ENCODE measurements at regions not wholly inside any gene's neighbourhood (a gene's known extent, or its start where the extent isn't known, plus 50 kb on each side); places are given as distances from the start of the nearest gene placed in this dataset.

DNA sequence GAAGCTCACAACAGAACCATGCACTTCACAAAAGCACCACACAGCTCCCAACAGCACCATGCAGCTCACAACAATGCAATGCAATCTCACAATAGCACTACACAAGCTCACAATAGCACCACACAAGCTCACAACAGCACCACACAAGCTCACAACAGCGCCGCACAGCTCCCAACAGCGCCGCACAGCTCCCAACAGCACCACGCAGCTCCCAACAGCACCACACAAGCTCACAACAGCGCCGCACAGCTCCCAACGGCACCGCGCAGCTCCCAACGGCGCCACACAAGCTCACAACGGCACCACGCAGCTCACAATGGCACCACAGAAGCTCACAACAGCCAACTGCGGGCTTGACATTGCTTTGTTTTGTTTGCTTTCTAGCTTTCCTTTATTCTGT is 198.1 kb downstream of the DLL1 start:
- no peak overlapping the region for H2AFZ ChIP-seq (ENCODE audit: low read depth)
- H3K4me3 ChIP-seq (ENCODE audit: low read depth in 2 of 2, low read length in 1 of 2) = no peak overlapping the region
- WGBS (ENCODE audit: low lambda C conversion rate) = 57% methylated on average over 14 of the region's 15 CpGs
- POLR2A ChIA-PET = no interaction called here
- no peak overlapping the region for H3K4me2 ChIP-seq
- CTCF ChIA-PET = interaction anchor here (0.9 to 2.5 kb wide), 2 partner anchors 16 to 261 kb away, joined by 3 to 6 read pairs; no protein-coding TSS in a partner anchor
- H3K9me3 ChIP-seq = no peaks in the 10 kb centered on the region
- peaks cover 0 to 37% of the 10 kb centered on the region in 2 experiments; a peak in 1 of 4 replicates for H3K4me1 ChIP-seq (ENCODE audit: control insufficient read depth in 1 of 2, insufficient read depth in 2 of 2, low read depth in 1 of 2, low read length in 1 of 2)
- H3F3A ChIP-seq (replicated peaks; ENCODE audit: insufficient read depth) = no peaks in the 10 kb centered on the region
- no peak for DNase-seq
- H3K79me2 ChIP-seq (ENCODE audit: insufficient read depth) = no peaks in the 10 kb centered on the region
- H4K20me1 ChIP-seq (ENCODE audit: insufficient read depth) = no peaks in the 10 kb centered on the region
- TF ChIP-seq, protein P1, sequence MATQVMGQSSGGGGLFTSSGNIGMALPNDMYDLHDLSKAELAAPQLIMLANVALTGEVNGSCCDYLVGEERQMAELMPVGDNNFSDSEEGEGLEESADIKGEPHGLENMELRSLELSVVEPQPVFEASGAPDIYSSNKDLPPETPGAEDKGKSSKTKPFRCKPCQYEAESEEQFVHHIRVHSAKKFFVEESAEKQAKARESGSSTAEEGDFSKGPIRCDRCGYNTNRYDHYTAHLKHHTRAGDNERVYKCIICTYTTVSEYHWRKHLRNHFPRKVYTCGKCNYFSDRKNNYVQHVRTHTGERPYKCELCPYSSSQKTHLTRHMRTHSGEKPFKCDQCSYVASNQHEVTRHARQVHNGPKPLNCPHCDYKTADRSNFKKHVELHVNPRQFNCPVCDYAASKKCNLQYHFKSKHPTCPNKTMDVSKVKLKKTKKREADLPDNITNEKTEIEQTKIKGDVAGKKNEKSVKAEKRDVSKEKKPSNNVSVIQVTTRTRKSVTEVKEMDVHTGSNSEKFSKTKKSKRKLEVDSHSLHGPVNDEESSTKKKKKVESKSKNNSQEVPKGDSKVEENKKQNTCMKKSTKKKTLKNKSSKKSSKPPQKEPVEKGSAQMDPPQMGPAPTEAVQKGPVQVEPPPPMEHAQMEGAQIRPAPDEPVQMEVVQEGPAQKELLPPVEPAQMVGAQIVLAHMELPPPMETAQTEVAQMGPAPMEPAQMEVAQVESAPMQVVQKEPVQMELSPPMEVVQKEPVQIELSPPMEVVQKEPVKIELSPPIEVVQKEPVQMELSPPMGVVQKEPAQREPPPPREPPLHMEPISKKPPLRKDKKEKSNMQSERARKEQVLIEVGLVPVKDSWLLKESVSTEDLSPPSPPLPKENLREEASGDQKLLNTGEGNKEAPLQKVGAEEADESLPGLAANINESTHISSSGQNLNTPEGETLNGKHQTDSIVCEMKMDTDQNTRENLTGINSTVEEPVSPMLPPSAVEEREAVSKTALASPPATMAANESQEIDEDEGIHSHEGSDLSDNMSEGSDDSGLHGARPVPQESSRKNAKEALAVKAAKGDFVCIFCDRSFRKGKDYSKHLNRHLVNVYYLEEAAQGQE (IDR thresholded peaks at IDR 0.05; ENCODE audit: low read depth, low read length) = no peak
- TF ChIP-seq RXRA (IDR thresholded peaks at IDR 0.05; ENCODE audit: borderline replicate concordance, low read depth) (no peak), TCF12 (IDR thresholded peaks at IDR 0.05) (no peak), SMC3 (IDR thresholded peaks at IDR 0.05; ENCODE audit: low read depth, low read length) (no peak)
- TF ChIP-seq, protein P2, sequence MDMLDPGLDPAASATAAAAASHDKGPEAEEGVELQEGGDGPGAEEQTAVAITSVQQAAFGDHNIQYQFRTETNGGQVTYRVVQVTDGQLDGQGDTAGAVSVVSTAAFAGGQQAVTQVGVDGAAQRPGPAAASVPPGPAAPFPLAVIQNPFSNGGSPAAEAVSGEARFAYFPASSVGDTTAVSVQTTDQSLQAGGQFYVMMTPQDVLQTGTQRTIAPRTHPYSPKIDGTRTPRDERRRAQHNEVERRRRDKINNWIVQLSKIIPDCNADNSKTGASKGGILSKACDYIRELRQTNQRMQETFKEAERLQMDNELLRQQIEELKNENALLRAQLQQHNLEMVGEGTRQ (IDR thresholded peaks at IDR 0.05; ENCODE audit: borderline replicate concordance, low read depth, low read length) = no peak
- no peak overlapping the region for H3K9ac ChIP-seq
- no peaks in the 10 kb centered on the region for H3K9me2 ChIP-seq
- H3K27me3 ChIP-seq (ENCODE audit: insufficient read depth) = no peaks in the 10 kb centered on the region
- H3K27ac ChIP-seq (ENCODE audit: low read depth in 2 of 2, low read length in 1 of 2) = no peak overlapping the region
- no peaks in the 10 kb centered on the region for H3K36me3 ChIP-seq (replicated peaks in 1 of 2; ENCODE audit: control insufficient read depth in 1 of 2, insufficient read depth in 2 of 2, low read length in 1 of 2)

DNA sequence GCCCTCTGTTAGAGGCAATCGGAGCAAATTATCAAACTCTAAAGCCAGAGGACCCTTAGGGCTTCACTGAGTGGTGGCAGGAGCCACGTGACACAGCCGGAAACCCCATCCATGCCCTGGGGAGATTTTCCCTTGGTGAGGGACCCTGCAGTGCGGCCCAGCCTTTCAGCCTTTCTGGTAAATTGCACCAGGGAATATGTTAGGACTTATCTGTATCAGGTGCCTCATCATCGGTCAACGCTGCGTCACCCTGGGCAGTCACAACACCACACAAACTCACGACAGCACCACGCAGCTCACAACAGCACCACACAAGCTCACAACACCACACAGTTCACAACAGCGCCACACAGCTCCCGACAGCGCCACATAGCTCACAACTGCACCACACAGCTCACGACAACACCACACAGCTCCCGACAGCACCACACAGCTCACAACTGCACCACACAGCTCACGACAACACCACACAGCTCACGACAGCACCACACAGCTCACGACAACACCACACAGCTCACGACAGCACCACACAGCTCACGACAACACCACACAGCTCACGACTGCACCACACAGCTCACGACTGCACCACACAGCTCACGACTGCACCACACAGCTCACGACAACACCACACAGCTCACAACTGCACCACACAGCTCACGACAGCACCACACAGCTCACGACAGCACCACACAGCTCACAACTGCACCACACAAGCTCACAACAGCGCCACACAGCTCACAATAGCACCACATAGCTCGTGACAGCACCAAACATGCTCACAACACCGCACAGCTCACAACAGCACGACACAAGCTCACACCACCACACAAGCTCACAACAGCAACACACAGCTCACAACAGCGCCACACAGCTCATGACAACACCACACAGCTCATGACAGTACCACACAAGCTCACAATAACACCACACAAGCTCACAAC is 199.0 kb downstream of the DLL1 start:
- ChIA-PET POLR2A (no interaction called here), CTCF (interaction anchor here (2.5 kb wide), 1 partner anchor 17 kb away, joined by 6 read pairs; no protein-coding TSS in a partner anchor)
- 51% methylated on average over 23 of the region's 30 CpGs for WGBS (ENCODE audit: low lambda C conversion rate)
- H2AFZ ChIP-seq (ENCODE audit: low read depth) = no peak overlapping the region
- TF ChIP-seq RCOR1 (IDR thresholded peaks at IDR 0.05; ENCODE audit: low read length) (no peak), RAD21 (IDR thresholded peaks at IDR 0.05; ENCODE audit: low read length) (no peak), MXI1 (IDR thresholded peaks at IDR 0.05; ENCODE audit: low read depth, low read length) (no peak), EP300 (IDR thresholded peaks at IDR 0.05; ENCODE audit: borderline replicate concordance in 1 of 2, low read depth in 1 of 2, low read length in 1 of 2) (no peak), TEAD4 (IDR thresholded peaks at IDR 0.05; ENCODE audit: borderline replicate concordance, insufficient read depth) (no peak)
- TF ChIP-seq, protein P2 (IDR thresholded peaks at IDR 0.05; ENCODE audit: borderline replicate concordance, low read depth, low read length) = no peak
- H3F3A ChIP-seq (replicated peaks; ENCODE audit: insufficient read depth) = no peaks in the 10 kb centered on the region
- H4K20me1 ChIP-seq (ENCODE audit: insufficient read depth) = no peaks in the 10 kb centered on the region
- no peaks in the 10 kb centered on the region for H3K27me3 ChIP-seq (ENCODE audit: insufficient read depth)
- H3K9me3 ChIP-seq = no peaks in the 10 kb centered on the region
- no peak overlapping the region for H3K4me3 ChIP-seq (ENCODE audit: low read depth in 2 of 2, low read length in 1 of 2)
- no peak overlapping the region for H3K9ac ChIP-seq
- no peak for DNase-seq
- H3K9me2 ChIP-seq = no peaks in the 10 kb centered on the region
- no peaks in the 10 kb centered on the region for H3K36me3 ChIP-seq (replicated peaks in 1 of 2; ENCODE audit: control insufficient read depth in 1 of 2, insufficient read depth in 2 of 2, low read length in 1 of 2)
- no peak overlapping the region for H3K4me2 ChIP-seq
- H3K79me2 ChIP-seq (ENCODE audit: insufficient read depth) = no peaks in the 10 kb centered on the region
- peaks cover 0 to 27% of the 10 kb centered on the region in 2 experiments; a peak in 1 of 4 replicates for H3K4me1 ChIP-seq (ENCODE audit: control insufficient read depth in 1 of 2, insufficient read depth in 2 of 2, low read depth in 1 of 2, low read length in 1 of 2)
- no peak overlapping the region for H3K27ac ChIP-seq (ENCODE audit: low read depth in 2 of 2, low read length in 1 of 2)

Data from SK-N-SH (cell line).